ENCODE measurements at regions not wholly inside any gene's neighbourhood (a gene's known extent, or its start where the extent isn't known, plus 50 kb on each side); places are given as distances from the start of the nearest gene placed in this dataset.
A peak's percentile ranks its signal among the peaks of the same experiment; 100 is the strongest.

GRCh38 chr3:53996141-53996874 is 104.6 kb upstream of the SELENOK start:
- DNase-seq (no peak), ATAC-seq (peak in 1 of 2 donors; percentile 41)
- TF ChIP-seq CTCF (IDR thresholded peaks at IDR 0.05): no peak
- intact Hi-C loops (cut with DNase I): no loop called here
- H3K27me3 ChIP-seq (ENCODE audit: low read depth): no peaks in the 10 kb centered on the region
- no peaks in the 10 kb centered on the region for H3K4me1 ChIP-seq
- no peaks in the 10 kb centered on the region for H3K36me3 ChIP-seq
- H3K4me3 ChIP-seq: no peak overlapping the region
- H3K9me3 ChIP-seq: no peaks in the 10 kb centered on the region
- H3K27ac ChIP-seq: no peak overlapping the region

GRCh38 chr3:53994986-53995603 is 103.4 kb upstream of the SELENOK start:
- Histone ChIP-seq H3K4me3 (no peak overlapping the region), H3K27me3 (ENCODE audit: low read depth) (no peaks in the 10 kb centered on the region), H3K4me1 (no peaks in the 10 kb centered on the region), H3K9me3 (no peaks in the 10 kb centered on the region), H3K27ac (no peak overlapping the region), H3K36me3 (no peaks in the 10 kb centered on the region)
- TF ChIP-seq CTCF (IDR thresholded peaks at IDR 0.05): no peak
- DNase-seq: no peak
- no peak for ATAC-seq
- intact Hi-C loops (cut with DNase I): no loop called here

- no peak for ATAC-seq
- Histone ChIP-seq H3K4me3 (no peak overlapping the region), H3K27ac (no peak overlapping the region), H3K4me1 (no peaks in the 10 kb centered on the region), H3K36me3 (no peaks in the 10 kb centered on the region), H3K9me3 (no peaks in the 10 kb centered on the region), H3K27me3 (ENCODE audit: low read depth) (no peaks in the 10 kb centered on the region)
- TF ChIP-seq CTCF (IDR thresholded peaks at IDR 0.05): no peak
- intact Hi-C loops (cut with DNase I): no loop called here
- DNase-seq: no peak
These were observed 99.6 kb upstream of the SELENOK start for GRCh38 chr3:53991240-53991639.

GRCh38 chr3:53989946-53990345 is 98.3 kb upstream of the SELENOK start:
- TF ChIP-seq CTCF (IDR thresholded peaks at IDR 0.05): no peak
- Histone ChIP-seq H3K9me3 (no peaks in the 10 kb centered on the region), H3K27ac (no peak overlapping the region), H3K27me3 (ENCODE audit: low read depth) (no peaks in the 10 kb centered on the region), H3K36me3 (no peaks in the 10 kb centered on the region), H3K4me3 (no peak overlapping the region), H3K4me1 (no peaks in the 10 kb centered on the region)
- no peak for ATAC-seq
- intact Hi-C loops (cut with DNase I): no loop called here
- DNase-seq: no peak

- no peaks in the 10 kb centered on the region for H3K36me3 ChIP-seq
- no peaks in the 10 kb centered on the region for H3K27me3 ChIP-seq (ENCODE audit: low read depth)
- ATAC-seq (no peak), DNase-seq (no peak)
- H3K4me3 ChIP-seq: no peak overlapping the region
- H3K4me1 ChIP-seq: no peaks in the 10 kb centered on the region
- intact Hi-C loops (cut with DNase I): no loop called here
- TF ChIP-seq CTCF (IDR thresholded peaks at IDR 0.05): no peak
- H3K9me3 ChIP-seq: no peaks in the 10 kb centered on the region
- no peak overlapping the region for H3K27ac ChIP-seq
These were observed 97.8 kb upstream of the SELENOK start for GRCh38 chr3:53989451-53989850.

Data from lower lobe of right lung (tissue), 2 donors.